ENCODE measurements at regions not wholly inside any gene's neighbourhood (a gene's known extent, or its start where the extent isn't known, plus 50 kb on each side); places are given as distances from the start of the nearest gene placed in this dataset.
"Not testable (repeated sequence)": the region's sequence is repeated elsewhere in the genome, so short reads cannot be mapped to it uniquely, and the experiment has no call there.

DNA sequence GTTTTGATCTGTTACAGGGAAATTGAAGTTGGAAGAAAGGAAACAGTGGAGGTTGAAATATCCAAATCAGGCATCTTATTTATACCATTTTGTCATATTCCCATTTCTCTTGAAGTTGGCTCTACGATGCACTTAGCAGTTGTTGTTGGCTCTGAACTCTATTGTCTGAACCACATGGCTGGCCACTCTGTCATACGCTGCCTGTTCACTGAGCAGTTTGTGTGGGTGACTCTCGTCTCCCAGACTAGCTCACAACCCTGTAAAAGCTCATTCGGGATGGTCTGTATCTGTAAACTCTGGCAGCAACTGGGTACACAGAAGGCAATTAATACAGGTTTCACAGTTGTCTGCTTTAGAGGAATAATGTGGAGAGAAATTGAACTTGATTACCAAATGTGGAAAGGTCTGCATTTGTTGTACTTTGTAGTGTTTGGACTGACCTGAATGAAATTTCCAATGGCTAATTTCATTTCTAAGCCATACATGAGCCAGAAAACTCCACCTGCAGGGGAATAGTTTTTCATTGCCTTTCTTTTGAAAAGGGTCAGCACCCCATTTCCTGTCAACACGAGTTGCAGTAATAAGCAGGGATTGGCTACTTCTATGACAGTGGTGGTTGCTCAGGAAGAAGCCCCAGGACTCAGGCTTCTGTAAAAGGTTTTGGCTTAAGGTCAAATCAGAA lies 378.2 kb downstream of the OSR1 start:
- no peak for DNase-seq

DNA sequence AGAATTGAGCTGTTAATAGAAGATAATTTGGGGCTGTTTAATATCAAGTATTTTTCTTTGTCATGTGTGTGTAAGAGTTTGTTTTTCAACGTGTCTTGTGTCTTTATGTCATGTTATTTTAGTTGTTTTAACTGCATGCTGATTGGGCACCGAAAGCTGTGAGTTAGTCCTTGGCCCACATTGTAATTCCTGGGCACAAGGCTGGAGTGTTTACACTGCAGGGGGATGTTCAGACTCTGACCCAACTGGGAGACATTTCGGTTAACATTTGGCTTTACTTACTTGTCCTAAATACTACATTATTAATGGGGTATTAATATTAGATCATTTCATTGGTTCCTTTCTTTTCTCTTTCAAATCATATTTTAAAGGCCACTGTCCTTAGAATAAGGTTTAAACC lies 381.0 kb downstream of the OSR1 start:
- DNase-seq: no peak

DNA sequence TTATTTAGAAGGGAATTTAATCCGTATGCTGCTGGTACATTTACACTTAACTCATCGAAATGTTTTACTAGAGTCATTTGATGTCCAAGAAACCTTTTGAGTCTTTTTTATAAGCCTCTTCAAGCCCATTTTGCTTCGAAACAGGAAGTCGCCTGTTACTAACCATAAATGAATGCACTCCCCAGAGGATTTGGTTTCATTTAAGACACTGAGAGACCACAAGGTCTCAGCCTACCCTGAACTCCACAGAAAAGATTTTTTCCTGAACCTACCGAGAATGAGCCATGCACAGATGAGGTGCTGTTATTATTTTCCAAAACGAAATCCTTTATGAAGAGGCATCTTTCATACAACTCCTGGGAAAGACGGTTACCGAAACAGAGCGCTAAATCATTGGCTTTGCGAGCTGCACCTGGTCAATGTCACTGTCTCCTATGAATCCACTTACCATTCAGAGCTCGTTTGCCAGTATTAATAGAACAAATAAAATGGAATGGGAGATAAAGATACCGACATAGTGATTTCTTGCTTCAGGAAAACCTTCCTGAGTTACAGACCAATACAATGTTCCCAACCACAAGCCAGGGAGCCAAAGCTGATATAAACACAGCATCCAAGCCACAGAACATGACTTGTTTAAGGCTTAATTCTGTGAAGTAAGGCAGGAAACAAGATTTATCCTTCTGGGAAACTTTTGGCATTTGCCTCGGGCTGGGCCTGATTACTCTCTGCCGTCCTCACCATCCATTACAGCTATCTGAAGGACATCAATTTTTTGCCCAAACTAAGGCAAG lies 382.1 kb downstream of the OSR1 start:
- peak; percentile 39 for DNase-seq

DNA sequence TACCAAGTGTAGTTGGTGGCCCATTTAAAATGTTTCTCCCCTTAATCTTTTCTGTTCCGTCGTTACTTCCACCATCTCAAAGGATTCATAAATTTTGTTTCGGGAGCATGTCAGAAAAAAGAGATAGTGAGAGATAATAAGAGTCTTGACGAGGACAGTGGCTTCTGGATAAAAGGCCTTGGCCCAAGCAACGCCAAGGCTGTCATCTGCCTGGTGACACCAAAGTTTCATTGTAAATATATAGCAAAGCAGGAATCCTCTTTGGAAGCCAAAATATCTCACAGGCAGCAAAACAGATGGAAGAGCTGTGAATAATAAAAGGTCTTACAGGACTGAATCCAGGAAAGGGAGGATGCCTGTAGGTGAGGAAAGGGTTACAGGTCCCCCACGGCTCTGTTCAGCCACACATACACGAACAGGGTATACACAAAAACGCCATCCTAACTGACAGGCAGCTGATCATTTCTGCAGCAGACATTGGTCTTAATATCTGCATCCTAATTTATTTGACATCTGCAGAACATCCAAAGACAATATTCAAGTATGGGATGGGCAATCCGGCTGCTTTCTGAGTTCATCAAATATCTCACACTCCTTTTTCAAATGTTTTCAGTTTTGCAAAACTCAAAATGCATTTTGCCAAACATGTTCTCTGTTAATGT lies 382.8 kb downstream of the OSR1 start:
- no peak for DNase-seq

DNA sequence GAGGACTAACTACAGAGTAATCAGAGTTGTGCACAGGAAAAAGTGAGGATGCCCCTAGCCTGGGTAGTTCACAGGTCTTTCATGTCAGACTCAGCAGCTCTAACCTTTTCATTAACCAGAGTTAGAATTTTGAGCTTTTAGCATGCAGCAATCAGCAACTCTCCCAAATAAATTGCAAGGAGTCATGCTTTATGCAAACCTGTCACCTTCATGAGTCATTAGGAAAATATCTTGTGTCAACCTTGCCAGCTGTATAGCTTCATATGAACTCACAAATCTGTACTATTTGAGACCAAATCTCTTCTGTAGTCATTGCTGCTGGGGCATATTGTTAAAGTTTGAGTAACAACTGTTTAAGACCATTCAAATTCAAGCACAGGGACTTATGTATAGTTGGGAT lies 382.3 kb upstream of the NT5C1B start:
- DNase-seq: no peak

DNA sequence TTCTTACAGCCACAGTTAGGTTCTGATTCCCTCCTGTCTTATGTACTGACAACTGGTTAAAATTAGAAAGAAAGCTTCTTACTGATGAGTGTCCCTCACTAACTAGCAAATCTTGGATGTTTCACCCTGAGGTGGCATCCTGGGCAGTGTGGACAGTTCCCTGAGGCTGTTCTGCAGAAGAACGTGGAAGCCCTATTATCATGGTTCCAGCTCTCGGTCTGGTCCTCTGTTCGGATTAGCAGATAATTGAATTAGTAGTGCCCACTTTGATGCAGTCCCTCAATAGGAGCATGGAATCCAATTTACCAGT lies 381.7 kb upstream of the NT5C1B start:
- no peak for DNase-seq

DNA sequence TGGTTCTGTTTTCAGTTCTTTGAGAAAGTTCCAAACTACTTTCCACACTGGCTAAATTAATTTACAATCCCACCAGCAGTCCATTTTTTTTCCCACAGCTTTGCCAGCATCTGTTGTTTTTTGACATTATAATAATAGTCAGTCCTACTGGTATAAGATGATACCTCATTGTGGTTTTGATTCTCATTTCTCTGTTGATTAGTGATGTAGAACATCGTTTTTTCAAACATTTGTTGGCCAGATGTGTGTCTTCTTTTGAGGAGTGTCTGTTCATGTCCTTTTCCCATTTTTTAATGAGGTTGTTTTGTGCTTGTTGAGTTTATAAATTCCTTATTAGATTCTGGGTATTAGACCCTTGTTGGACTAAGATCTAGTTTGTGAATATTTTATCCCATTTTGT lies 376.8 kb upstream of the NT5C1B start:
- DNase-seq: no peak

DNA sequence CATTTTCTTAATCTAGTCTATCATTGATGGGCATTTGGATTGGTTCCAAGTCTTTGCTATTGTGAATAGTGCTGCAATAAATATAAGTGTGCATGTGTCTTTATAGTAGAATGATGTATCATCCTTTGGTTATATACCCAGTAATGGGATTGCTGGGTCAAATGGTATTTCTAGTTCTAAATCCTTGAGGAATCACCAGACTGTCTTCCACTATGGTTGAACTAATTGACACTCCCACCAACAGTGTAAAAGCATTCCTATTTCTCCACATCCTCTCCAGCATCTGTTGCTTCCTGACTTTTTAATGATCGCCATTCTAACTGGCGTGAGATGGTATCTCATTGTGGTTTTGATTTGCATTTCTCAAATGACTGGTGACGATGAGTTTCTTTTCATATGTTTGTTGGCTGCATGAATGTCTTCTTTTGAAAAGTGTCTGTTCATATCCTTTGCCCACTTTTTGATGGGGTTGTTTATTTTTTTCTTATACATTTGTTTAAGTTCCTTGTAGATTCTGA lies 374.4 kb upstream of the NT5C1B start:
- not testable (repeated sequence) for DNase-seq

DNA sequence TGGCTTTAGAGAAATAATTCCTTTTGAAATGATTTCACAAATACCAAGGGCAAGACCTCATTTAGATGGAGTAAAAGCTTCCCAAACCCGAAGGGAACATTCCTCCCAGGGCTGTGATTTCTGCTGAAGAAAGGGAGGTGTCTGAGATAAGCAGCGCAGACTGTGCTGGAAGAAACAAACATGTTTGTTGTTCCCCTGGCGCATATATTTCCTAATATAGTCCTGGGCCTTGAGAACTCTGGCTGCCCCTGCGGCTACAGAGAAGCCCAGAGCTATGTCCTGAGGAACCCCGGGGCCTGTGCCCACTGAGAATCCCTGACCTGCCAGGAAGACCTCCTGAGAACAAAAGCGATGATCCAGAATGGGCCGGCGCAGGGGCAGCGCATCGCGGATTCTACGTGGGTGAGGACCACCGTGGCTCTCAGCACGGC lies 372.6 kb upstream of the NT5C1B start:
- DNase-seq: no peak

DNA sequence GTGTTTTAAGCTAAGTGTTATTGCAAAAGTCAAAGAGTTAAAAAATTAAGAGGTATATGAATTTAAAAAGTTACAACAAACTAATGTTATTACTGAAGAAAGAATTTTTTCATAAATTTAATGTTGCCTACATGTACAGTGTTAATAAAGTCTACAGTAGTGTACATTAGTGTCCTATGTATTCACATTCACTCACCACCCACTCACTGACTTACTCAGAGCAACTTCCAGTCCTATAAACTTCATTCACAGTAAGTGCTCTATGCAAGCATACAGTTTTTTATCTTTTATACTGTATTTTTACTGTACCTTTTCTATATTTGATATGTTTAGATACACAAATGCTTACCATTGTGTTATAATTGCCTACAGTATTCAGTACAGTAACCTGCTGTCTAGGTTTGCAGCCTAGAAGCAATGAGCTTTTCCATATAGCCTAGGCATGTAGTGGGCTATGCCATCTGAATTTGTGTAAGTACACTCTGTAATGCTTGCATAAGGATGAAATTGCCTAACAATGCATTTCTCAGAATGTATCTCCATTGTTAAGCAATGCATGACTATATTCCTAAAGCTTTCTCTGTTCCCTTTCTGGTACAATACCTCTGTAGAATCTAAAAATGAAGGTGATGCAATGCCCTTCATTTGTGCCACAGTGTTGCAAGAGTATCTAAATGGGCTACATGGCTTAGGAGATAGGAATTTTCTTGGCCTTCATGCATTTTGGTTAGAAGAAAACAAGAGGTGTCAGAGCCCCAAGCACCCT lies 370.8 kb upstream of the NT5C1B start:
- DNase-seq: no peak

DNA sequence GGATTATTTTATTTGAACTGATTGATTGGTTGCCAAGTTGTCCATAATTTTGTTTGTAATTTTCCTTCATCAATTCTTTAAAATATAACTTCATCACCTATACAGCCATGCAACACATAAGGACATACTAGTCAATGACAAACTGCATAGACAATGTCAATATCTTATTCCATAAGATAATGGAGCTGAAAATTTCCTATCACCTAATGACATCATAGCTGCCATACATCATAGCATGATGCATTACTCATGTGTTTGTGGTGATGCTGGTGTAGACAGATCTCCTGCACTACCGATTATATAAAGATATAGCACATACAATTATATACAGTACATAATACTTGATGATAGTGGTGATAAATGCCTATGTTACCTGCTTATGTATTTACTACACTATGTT lies 369.8 kb upstream of the NT5C1B start:
- DNase-seq: no peak

DNA sequence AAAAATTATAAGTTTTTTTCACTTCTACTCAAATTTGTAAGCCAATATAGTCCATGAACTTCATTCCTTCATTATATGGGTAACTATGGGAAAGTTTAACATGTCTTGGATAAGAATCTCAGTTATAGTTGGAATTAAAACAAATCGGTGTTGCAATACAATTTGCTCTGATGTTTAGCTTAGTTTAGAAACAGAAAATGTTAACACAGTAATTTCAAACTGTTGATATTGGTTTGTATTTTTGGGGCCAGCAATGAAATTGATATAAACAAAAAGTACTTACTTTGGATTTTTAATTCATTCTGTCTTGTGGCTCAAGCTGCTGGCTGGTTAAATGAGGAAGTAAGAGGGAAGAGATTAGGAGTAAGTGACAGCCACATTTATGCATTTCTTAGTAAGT lies 368.5 kb upstream of the NT5C1B start:
- no peak for DNase-seq

DNA sequence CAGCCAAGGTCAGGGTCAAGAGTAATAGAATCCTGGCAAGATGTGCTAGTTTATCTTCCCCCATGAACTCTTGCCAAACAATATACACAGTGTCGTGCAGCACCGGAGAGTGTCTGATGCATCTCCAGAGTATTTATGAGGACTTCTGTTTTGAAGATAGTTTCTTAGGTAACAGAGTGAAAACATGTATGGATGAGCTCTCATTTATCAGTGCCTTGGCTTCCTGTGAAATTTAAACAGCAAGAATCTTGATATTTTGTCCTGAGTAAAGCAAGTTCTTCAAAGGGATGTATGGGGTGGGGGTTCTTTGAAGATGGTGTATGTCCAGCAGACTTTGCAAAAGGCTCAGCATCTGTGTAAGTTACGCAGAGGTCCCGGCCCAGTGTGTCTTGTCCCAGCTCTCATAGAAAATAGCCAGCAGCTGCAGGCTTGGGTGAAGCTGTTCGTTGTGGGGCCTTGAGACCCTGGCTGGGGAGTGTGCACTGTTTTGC lies 361.0 kb upstream of the NT5C1B start:
- peak; percentile 10 for DNase-seq

DNA sequence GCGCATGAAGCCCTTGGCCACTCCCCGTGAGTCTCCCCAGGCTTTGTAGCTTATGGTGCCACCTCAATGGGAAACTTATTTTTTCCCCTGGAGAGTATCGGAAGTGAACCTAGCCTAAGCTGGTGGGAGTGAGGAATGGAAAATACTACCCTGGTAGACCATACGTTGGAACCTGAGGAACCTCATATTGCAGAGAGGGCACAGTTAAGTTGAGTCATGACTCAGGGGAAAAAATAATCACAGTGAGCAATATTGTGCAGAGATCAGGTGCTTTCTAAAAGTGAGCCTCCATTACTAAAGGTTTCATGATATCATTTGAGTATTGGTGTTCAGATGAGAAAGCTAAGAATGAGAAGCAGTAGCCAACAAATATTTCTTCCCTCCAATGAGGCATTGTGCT lies 360.5 kb upstream of the NT5C1B start:
- no peak for DNase-seq

DNA sequence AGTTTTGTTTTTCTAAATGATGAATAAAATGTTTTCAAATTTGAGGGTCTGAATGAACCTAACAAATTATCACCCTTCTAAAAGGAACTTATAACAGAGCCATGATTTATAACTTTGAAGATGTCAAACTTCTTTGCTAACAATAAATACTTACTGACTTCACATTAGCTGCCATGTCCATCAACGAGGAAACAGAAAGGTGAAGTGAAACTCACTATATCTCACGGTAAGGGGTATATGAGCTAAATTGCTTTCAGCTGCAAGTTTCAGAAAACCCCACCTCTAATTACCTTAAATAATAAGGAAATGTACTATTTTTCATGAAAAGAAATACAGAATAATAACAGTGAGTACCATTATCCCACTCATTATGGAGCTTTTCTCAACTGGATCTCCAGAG lies 350.8 kb upstream of the NT5C1B start:
- no peak for DNase-seq

DNA sequence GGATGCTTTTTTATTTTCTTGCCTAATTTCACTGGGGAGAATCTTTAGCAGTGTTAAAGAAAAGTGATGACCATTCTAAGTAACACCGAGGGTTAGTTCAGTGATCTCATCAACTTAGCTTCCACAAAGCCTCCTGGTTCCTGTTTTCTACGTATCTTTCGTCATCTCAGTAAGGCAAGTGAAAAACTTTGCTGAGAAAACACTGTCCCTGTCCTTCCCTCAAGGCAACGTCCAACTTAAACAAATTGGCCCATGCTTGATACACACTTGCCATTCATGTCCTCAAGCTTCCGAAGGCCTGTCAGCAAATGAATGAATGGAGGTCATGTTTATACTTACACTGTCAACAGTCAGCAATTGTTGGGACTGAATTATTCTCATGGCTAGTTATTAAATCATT lies 350.4 kb upstream of the NT5C1B start:
- not testable (repeated sequence) for DNase-seq

DNA sequence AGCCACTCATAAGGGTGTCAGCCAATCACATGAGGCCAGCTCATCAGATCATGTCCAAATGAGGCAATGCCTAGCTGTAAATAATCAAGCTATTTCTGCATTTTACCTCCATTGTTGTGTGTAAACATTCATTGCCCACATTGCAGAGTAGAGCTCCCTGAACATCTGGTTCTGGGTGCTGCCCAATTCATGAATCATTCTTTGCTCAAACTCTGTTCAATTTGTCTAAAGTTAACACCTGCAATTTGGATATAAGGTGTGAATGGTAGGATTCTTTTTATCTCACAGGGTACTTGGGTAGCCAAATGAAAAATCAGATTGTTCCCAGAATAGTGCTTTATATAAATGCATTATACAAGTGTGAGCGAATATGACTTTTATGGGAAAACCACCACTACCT lies 345.5 kb upstream of the NT5C1B start:
- no peak for DNase-seq

DNA sequence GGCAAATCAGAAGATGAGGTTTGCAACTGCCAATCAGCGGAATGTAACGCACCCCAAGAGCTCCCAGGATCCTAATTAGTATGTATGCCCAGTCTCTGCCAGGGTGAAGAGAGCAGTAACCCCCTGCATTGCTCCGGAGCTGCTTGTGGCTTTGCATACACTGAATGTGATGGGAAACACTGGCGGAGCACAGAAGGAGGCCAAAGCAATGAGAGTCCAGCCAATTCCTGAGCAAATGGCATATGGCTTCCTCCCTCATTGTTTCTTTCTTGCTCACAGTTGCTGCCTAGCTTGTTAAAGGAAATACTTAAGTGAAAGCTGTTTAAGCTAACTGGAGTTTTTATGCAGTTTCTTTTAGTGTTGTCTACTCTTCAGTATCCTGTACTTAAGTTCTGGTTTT lies 343.5 kb upstream of the NT5C1B start:
- no peak for DNase-seq

DNA sequence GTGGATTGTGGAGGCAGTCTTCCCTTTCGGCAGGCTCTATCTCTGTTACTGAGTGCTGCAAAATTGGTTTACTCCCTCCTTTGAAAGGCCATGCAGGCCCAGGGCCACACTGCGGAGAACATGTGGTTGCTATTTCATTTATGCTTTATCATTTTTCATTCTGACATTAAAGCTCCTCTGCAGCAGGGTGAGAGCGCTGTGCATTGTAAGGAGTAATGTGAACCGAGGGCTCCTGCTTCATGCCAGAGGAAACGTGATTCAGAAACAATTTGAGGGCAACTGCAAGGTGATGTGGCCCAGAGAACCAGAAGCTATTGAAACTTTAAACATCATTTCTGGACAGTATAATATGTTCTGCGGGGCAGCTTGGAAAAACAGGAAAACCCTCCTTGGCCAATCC lies 341.6 kb upstream of the NT5C1B start:
- no peak for DNase-seq

DNA sequence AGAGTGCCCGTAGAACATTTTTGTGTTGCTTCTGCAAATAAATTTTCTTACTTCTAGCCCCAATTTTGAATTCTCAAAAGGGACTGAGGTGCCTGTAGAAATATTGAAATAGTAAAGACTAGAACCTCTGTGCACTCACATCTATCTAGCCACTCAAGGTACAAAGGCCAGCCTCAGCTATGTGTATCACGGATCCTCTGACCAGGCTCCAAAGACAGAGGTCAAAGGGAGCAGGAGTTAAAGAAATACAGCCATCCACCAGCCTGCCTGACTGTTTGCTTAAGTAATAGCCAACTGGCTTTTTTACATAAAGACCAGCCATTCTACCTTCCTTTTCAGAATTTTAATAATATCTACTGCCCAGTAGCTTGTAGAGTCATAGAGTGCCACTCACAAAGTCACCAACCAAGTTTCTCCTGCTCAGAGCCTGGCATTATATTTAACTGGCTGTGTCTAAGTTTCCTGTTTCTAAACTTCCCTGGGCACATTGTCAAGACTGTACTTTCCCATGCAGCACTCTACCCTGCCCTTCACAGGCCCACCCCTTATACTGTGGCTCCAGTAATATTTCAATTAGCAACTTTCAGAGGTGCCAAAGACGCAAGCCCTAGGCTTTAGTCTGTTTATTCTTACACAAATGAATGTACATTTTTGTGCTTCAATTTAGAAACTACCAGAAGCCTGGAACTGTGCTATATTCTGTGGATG lies 338.3 kb upstream of the NT5C1B start:
- no peak for DNase-seq

DNA sequence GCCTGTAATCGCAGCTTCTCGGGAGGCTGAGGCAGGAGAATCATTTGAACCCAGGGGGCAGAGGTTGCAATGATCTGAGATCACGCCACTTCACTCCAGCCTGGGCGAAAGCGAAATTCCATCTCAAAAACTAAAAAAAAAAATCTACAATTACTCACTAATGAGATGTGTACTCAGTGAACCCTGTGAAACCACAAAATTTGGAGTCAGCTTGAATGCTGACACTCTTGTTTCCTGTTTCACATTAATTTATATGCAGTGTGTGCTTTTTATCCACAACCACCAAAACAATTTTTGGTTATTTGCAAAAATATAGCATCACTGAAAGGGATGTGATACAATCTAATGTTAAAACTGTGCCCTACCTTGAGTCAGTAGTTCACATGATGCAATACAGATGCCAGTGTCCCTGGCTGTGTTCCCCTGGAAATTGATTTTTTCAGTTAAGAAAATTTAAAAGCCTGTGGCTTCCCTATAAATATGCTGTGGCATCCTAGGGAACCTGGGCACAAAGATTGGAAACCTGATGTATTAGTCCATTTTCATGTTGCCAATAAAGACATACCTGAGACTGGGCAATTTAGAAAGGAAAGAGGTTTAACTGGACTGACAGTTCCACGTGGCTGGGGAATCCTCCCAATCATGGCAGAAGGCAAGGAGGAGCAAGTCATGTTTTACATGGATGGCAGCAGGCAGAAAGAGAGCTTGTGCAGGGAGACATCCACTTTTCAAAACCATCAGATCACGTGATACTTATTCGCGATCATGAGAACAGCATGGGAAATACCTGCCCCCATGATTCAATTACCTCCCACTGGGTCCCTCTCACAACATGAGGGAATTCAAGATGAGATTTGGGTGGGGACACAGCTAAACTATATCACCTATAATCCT lies 337.5 kb upstream of the NT5C1B start:
- no peak for DNase-seq
